ENCODE measurements at regions not wholly inside any gene's neighbourhood (a gene's known extent, or its start where the extent isn't known, plus 50 kb on each side); places are given as distances from the start of the nearest gene placed in this dataset.
A peak's percentile ranks its signal among the peaks of the same experiment; 100 is the strongest.
"Not testable (repeated sequence)": the region's sequence is repeated elsewhere in the genome, so short reads cannot be mapped to it uniquely, and the experiment has no call there.

DNA sequence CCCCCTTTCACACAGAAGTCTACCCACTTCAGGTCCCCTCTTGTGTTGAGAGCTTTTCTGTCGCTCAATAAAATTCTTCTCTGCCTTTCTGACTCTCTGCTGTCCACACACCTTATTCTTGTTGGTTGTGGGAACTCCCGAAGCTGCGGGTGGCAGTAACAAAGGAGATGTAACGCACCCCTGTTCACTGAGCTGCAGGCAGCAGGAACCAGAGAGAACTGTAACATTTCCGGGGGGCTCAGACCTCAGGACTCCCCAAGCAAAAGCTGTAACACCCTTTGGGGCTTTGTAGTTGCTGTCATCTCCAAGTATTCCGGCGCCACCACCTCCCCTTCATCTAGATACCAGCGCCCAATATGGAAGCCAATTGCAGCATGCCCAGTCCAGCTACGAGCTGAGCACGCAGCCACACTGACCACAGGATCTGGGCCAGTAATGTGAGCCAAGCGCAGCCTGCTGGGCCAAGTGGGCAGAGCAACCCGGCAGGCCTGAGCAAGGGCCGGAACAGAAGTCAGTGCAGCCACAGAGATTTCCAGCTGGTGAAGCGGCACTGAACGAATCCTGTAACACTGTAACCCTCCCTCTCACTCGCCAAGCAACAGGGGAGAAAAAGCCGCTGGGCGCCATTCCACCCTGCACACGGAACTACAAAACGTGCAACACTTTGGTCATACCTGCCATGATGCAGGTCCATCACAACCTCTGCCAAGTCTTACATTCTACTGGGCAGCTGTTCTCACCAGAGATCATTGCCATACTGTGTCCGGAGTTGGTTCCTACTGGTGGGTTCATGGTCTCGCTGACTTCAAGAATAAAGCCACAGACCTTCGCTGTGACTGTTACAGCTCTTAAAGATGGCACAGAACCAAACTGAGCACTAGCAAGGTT lies 194.3 kb downstream of the SPATA31A6 start:
- DNase-seq (ENCODE audit: low spot score), result not testable (repeated sequence)

DNA sequence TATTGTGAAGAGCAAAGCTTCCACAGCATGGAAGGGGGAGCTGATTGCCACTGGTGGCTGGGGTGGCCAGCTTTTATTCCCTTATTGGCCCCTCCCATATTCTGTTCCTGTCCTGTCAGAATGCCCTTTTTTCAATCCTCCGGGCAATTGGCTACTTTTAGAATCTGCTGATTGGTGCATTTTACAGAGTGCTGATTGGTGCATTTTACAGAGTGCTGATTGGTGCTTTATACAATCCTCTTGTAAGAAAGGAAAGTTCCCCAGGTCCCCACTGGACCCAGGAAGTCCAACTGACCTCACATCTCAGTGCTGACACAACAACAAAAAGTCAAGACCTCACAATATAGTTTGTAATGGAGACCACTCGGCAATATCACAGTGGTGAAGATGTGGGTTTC lies 195.0 kb downstream of the SPATA31A6 start:
- DNase-seq (ENCODE audit: low spot score), result no peak

GRCh38 chr9:42379602-42380001 lies 196.1 kb downstream of the SPATA31A6 start:
- DNase-seq (ENCODE audit: low spot score), result not testable (repeated sequence)

DNA sequence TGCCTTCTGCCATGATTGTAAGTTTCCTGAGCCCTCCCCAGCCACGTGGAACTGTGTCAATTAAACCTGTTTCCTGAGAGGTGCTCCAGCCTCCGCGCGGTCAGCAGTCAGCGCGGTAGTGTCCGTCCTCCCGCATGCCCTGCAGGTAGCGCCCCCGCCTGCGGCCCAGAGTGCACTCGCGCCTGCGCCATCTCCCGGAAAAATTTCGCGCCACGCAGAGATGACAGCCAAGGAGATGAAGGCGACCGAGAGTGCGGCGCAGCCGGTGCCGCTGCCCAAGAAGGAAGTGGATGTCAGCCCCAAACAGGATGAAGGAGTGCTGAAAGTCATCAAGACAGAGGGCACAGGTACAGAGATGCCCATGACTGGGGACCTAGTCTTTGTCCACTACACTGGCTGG lies 201.1 kb downstream of the SPATA31A6 start:
- not testable (repeated sequence) for DNase-seq (ENCODE audit: low spot score)

DNA sequence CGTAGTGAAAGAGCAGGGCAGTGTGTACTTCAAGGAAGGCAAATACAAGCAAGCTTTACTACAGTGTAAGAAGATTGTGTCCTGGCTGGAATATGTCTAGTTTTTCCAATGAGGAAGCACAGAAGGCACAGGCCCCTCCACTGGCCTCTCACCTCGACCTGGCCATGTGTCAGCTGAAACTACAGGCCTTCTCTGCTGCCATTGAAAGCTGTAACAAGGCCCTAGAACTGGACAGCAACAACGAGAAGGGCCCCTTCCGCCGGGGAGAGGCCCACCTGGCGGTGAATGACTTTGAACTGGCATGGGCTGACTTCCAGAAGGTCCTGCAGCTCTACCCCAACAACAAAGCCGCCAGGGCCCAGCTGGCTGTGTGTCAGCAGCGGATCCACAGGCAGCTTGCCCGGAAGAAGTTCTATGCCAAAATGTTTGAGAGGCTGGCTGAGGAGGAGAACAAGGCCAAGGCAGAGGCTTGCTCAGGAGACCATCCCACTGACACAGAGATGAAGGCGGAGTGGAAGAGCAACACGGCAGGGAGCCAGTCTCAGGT lies 202.2 kb downstream of the SPATA31A6 start:
- not testable (repeated sequence) for DNase-seq (ENCODE audit: low spot score)

- peak; percentile 11 for DNase-seq (ENCODE audit: low spot score)
These were observed 203.0 kb downstream of the SPATA31A6 start for GRCh38 chr9:42386477-42386876.

GRCh38 chr9:42388146-42388690 lies 204.8 kb downstream of the SPATA31A6 start:
- peak; percentile 15 for DNase-seq (ENCODE audit: low spot score)

GRCh38 chr9:42388846-42389245 lies 205.4 kb downstream of the SPATA31A6 start:
- DNase-seq (ENCODE audit: low spot score), result peak; percentile 12

DNA sequence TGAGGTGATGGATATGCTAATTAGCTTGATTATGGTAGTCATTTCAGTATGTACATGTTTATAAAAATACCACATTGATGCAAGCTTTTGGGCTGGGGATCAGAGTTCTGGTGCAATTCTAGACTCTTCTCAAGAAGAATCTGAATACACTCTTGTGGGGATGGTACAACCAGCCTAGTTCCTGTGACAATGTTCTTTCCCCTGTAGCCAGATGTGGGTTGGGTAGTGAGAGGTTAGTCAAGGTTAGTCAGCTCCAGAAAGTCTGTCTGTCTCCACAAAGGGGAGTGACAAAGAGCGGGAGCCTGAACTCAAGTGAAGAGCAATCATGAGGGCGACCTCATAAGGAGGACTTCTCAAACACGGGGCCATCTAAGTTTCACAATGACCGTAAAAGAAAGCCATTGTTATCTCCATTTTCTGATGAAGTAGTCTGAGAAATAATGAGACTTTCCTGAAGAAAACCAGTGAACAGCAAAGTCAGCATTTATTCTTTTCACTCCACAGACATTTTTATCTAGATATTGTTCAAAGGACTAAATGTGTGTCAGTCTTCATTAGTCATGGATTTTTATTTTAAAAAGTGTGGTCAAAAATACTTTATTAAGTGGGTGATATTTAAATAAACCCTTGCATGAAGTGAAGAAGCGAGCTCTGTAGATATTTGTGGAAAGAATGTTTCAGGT lies 209.5 kb downstream of the SPATA31A6 start:
- DNase-seq (ENCODE audit: low spot score), result not testable (repeated sequence)

GRCh38 chr9:42396318-42396717 lies 212.9 kb downstream of the SPATA31A6 start:
- DNase-seq (ENCODE audit: low spot score), result no peak

- not testable (repeated sequence) for DNase-seq (ENCODE audit: low spot score)
These were observed 213.9 kb downstream of the SPATA31A6 start for GRCh38 chr9:42397336-42397735.

- DNase-seq (ENCODE audit: low spot score), result not testable (repeated sequence)
These were observed 219.5 kb downstream of the SPATA31A6 start for GRCh38 chr9:42402919-42403318.

- not testable (repeated sequence) for DNase-seq (ENCODE audit: low spot score)
These were observed 226.1 kb downstream of the SPATA31A6 start for GRCh38 chr9:42409581-42409980.

DNA sequence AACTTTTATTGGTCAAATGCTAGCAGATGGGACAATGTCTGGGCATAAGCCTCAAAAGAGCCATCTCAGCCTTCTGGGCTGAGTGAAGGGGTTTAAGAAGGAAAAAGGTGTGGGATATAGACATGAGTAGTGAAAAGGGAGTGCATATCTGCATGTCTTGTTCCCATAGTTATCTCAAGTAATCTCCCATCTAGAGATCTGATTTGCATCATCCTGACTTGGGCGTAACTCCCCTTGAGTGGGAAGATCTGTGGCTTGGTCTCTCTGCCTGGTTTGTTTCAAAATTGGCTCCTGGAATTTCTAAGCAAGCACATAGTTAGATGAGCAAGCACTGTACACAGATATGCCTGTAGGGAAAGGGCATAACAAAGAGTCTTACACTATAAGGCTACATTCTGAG lies 228.9 kb downstream of the SPATA31A6 start:
- DNase-seq (ENCODE audit: low spot score), result not testable (repeated sequence)

GRCh38 chr9:42414865-42415264 lies 231.4 kb downstream of the SPATA31A6 start:
- not testable (repeated sequence) for DNase-seq (ENCODE audit: low spot score)

DNA sequence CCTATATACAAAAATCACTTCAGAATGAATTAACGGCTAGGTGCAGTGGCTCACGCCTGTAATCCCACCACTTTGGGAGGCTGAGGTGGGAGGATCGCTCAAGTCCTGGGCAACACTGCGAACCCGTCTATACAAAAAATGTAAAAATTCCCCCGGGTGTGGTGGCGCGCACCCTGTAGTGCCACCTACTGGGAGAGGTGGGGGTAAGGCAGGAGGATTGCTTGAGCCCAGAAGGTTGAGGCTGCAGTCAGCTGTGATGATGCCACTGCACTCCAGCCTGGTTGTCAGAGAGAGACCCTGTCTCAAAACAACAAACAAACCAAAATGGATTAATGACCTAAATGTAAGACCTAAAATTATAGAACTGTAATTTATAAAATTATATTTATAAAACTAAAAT lies 236.2 kb downstream of the SPATA31A6 start:
- not testable (repeated sequence) for DNase-seq (ENCODE audit: low spot score)

DNA sequence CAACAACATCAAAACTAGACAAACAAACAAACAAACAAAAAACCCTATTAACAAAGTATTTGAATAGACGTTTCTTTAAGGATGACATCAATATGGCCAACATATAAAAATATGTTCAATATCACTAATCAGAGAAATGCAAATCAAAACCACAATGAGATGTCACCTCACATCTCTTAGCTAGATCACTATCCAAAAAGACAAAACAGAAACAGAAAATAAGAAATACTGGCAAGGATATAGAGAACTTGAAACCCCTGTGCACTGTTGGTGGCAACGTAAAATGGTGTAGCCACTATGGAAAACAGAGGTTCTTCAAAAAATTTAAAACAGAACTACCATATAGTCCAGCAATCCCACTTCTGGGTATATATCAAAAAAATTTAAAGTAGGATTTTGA lies 236.9 kb downstream of the SPATA31A6 start:
- not testable (repeated sequence) for DNase-seq (ENCODE audit: low spot score)

DNA sequence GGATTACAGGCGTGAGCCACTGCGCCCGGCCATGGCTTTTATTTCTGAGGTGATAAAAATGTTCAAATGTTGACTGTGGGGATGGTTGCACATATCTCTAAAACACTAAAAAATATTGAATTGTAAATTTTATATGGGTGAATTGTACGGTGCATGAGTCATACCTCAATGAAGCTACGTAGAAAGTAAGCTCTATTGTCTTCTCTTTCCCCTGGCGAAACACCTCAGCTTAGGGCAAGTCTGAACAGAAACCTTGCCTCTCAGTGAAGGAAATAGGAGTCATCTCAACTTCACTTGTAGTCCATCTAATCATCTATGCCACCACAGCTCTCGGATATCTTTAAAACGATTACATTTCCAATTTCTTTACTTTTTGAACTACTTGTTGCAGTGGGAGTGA lies 238.2 kb downstream of the SPATA31A6 start:
- not testable (repeated sequence) for DNase-seq (ENCODE audit: low spot score)

DNA sequence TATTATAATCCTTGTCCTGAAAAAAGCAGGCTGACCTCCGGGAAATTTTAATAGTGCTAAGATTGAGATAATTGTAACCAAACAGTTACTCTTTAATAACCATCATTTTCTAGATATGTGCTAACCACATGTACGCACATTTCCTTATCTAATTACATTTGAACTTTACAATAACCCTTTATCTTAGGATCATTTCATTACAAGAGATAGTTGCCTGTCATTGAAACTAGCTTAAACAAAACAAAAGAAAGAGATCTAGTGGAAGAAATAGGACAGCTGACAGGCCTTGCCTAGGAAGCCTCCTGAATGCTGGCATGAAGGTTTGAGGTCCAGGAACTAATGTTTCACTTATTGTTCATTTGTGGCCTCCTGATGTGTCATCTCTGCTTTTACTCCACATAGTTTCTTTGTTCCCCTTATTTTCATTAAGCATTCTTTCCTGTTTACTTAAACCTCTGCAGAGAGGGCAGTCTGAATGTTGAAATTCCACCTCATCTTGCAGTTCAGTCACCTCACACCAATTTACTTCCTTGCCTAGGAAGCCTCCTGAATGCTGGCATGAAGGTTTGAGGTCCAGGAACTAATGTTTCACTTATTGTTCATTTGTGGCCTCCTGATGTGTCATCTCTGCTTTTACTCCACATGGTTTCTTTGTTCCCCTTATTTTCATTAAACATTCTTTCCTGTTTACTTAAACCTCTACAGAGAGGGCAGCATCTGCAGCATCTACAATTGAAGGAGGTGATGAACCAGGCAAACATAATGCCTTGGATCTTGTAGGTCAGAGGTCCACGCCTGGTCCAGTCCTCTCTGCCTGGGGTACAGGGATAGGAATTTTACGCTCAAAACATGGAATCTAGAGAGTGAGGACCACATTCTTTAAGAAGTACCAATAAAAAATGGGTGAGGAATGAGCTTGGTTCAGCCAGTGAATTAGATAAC lies 247.5 kb downstream of the SPATA31A6 start:
- not testable (repeated sequence) for DNase-seq (ENCODE audit: low spot score)

DNA sequence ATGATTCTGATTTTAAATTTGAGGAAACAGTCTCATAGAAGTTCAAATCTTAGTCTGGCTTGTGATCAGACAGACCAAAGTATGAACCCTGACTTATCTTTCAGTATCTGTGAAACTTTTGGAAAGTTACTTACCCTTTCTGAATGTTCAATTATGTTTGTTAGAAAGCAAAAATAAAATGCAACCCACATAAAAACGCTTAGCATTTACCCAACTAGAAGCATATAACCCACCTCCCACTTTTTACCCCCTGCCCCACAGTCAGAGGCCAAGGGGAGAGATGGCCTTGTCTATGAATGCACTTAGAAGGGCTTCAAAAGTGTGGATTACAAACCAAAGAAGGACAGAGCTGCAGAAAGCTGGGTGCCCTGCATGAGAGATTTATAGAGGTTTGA lies 248.2 kb downstream of the SPATA31A6 start:
- DNase-seq (ENCODE audit: low spot score), result not testable (repeated sequence)
